ENCODE measurements at regions not wholly inside any gene's neighbourhood (a gene's known extent, or its start where the extent isn't known, plus 50 kb on each side); places are given as distances from the start of the nearest gene placed in this dataset.

DNA sequence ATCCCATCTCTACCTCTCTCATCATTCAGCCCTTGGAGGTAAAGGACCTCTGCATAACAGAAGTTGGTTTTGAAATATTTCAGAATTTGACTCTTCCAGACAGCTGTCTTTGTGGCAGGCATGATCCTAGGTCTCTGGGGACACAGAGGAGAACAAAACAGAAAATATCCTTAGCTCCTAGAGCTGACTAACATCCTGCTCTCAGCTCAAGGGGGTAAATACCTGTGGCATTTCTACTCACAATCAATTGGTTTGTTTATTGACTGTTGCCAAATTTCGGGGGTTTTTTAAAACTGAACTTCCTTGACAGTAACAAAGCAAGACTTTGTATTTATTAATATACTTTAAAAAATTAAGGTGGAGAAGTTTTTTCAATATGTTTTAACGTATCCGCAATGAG lies 78.8 kb downstream of the EOMES start (continued):
- TF ChIP-seq CTCF (IDR thresholded peaks at IDR 0.05; ENCODE audit: control extremely low read depth in 1 of 3, insufficient read depth in 1 of 3, low read depth in 1 of 3, low read length in 3 of 3): no peak
- TF ChIP-seq HDAC6 (IDR thresholded peaks at IDR 0.05; ENCODE audit: low read depth, low read length): no peak

Measured in H1 (cell line).